ENCODE measurements at regions not wholly inside any gene's neighbourhood (a gene's known extent, or its start where the extent isn't known, plus 50 kb on each side); places are given as distances from the start of the nearest gene placed in this dataset.
"Not testable (repeated sequence)": the region's sequence is repeated elsewhere in the genome, so short reads cannot be mapped to it uniquely, and the experiment has no call there.

- Histone ChIP-seq H3K36me3 (ENCODE audit: control insufficient read depth in 5 of 5, insufficient read depth in 5 of 5, low read length in 5 of 5) (no peaks in the 10 kb centered on the region), H3K27me3 (ENCODE audit: control insufficient read depth in 5 of 5, insufficient read depth in 4 of 5, low read length in 5 of 5) (peaks cover 0 to 4% (median 0%) of the 10 kb centered on the region in 5 donors), H3K4me1 (ENCODE audit: control insufficient read depth in 5 of 5, insufficient read depth in 5 of 5, low read length in 5 of 5) (no peaks in the 10 kb centered on the region), H3K9ac (ENCODE audit: low read length in 5 of 5) (no peak overlapping the region), H3K9me3 (ENCODE audit: control insufficient read depth in 5 of 5, low read length in 5 of 5) (peaks cover 0 to 15% (median 9%) of the 10 kb centered on the region in 5 donors), H3K27ac (ENCODE audit: low read depth, low read length) (no peak overlapping the region), H3K4me3 (ENCODE audit: low read depth in 1 of 5, low read length in 5 of 5) (no peak overlapping the region)
Observed at GRCh38 chr11:71316701-71317100, 64.3 kb upstream of the SHANK2 start.

DNA sequence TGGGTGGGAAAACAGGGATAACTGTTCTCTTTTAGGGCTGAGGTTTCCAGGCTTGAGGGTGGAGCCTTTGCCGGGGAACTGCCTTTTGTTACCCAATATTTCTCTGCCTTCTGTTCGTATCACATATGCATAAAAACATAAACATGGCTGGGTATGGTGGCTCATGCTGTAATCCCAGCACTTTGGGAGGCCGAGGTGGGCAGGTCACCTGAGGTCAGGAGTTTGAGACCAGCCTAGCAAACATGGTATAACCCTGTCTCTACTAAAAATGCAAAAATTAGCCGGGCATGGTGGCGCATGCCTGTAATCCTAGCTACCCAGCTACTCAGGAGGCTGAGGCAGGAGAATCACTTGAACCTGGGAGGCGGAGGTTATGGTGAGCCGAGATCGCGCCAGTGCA lies 60.2 kb upstream of the SHANK2 start:
- H3K4me1 ChIP-seq (ENCODE audit: control insufficient read depth in 5 of 5, insufficient read depth in 5 of 5, low read length in 5 of 5); H3K9ac ChIP-seq (ENCODE audit: low read length in 5 of 5); H3K36me3 ChIP-seq (ENCODE audit: control insufficient read depth in 5 of 5, insufficient read depth in 5 of 5, low read length in 5 of 5); H3K27ac ChIP-seq (ENCODE audit: low read depth, low read length); H3K27me3 ChIP-seq (ENCODE audit: control insufficient read depth in 5 of 5, insufficient read depth in 4 of 5, low read length in 5 of 5); H3K4me3 ChIP-seq (ENCODE audit: low read depth in 1 of 5, low read length in 5 of 5): not testable (repeated sequence)
- peaks cover 0 to 10% (median 8%) of the 10 kb centered on the region in 5 donors for H3K9me3 ChIP-seq (ENCODE audit: control insufficient read depth in 5 of 5, low read length in 5 of 5)

GRCh38 chr11:71311928-71312510 lies 59.6 kb upstream of the SHANK2 start:
- H3K9ac ChIP-seq (ENCODE audit: low read length in 5 of 5): no peak overlapping the region
- no peaks in the 10 kb centered on the region for H3K4me1 ChIP-seq (ENCODE audit: control insufficient read depth in 5 of 5, insufficient read depth in 5 of 5, low read length in 5 of 5)
- peaks cover 0 to 4% (median 0%) of the 10 kb centered on the region in 5 donors for H3K27me3 ChIP-seq (ENCODE audit: control insufficient read depth in 5 of 5, insufficient read depth in 4 of 5, low read length in 5 of 5)
- no peak overlapping the region for H3K4me3 ChIP-seq (ENCODE audit: low read depth in 1 of 5, low read length in 5 of 5)
- H3K27ac ChIP-seq (ENCODE audit: low read depth, low read length): no peak overlapping the region
- peaks cover 0 to 10% (median 5%) of the 10 kb centered on the region in 5 donors for H3K9me3 ChIP-seq (ENCODE audit: control insufficient read depth in 5 of 5, low read length in 5 of 5)
- H3K36me3 ChIP-seq (ENCODE audit: control insufficient read depth in 5 of 5, insufficient read depth in 5 of 5, low read length in 5 of 5): no peaks in the 10 kb centered on the region

DNA sequence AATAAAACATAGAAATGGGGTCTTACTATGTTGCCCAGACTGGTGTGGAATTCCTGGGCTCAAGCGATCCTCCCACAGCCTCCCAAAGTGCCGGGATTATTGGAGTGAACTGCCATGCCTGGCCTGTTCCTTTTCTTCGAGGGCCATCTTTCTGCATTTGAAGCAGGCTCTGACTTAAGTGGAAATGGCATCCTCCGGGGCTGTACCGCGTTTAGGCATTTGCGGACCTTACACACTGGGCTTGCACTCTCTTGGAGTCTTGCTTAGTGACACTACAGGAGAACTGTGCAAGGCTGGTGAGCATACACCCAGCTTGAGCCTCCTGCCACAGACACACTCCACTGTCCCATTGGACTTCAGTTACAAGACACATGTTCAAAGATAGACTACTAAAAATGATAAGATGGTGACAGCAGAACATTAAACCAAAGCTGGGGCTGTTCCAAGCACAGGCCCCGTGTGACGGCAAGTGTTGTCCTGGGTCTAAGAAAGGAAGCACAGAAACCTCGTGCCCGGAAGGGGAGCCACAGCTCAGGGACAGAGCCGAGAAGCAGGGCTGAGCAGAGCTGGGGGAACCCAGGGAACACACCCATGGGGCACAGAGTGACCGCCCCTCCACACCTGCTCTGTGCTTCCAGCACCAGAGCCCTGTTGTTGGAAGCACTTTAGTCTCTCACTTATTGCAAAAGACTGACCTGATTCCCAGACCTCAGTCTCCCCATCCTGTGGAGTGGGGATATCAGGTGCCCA lies 59.0 kb upstream of the SHANK2 start:
- H3K36me3 ChIP-seq (ENCODE audit: control insufficient read depth in 5 of 5, insufficient read depth in 5 of 5, low read length in 5 of 5): no peaks in the 10 kb centered on the region
- no peak overlapping the region for H3K27ac ChIP-seq (ENCODE audit: low read depth, low read length)
- H3K27me3 ChIP-seq (ENCODE audit: control insufficient read depth in 5 of 5, insufficient read depth in 4 of 5, low read length in 5 of 5): peaks cover 0 to 4% (median 0%) of the 10 kb centered on the region in 5 donors
- H3K9ac ChIP-seq (ENCODE audit: low read length in 5 of 5): no peak overlapping the region
- no peak overlapping the region for H3K4me3 ChIP-seq (ENCODE audit: low read depth in 1 of 5, low read length in 5 of 5)
- peaks cover 0 to 5% (median 0%) of the 10 kb centered on the region in 5 donors for H3K9me3 ChIP-seq (ENCODE audit: control insufficient read depth in 5 of 5, low read length in 5 of 5)
- H3K4me1 ChIP-seq (ENCODE audit: control insufficient read depth in 5 of 5, insufficient read depth in 5 of 5, low read length in 5 of 5): no peaks in the 10 kb centered on the region

GRCh38 chr11:71310184-71310583 lies 57.8 kb upstream of the SHANK2 start:
- H3K4me3 ChIP-seq (ENCODE audit: low read depth in 1 of 5, low read length in 5 of 5): no peak overlapping the region
- no peaks in the 10 kb centered on the region for H3K36me3 ChIP-seq (ENCODE audit: control insufficient read depth in 5 of 5, insufficient read depth in 5 of 5, low read length in 5 of 5)
- no peaks in the 10 kb centered on the region for H3K4me1 ChIP-seq (ENCODE audit: control insufficient read depth in 5 of 5, insufficient read depth in 5 of 5, low read length in 5 of 5)
- peaks cover 0 to 4% (median 0%) of the 10 kb centered on the region in 5 donors for H3K27me3 ChIP-seq (ENCODE audit: control insufficient read depth in 5 of 5, insufficient read depth in 4 of 5, low read length in 5 of 5)
- H3K27ac ChIP-seq (ENCODE audit: low read depth, low read length): no peak overlapping the region
- no peaks in the 10 kb centered on the region for H3K9me3 ChIP-seq (ENCODE audit: control insufficient read depth in 5 of 5, low read length in 5 of 5)
- H3K9ac ChIP-seq (ENCODE audit: low read length in 5 of 5): no peak overlapping the region

DNA sequence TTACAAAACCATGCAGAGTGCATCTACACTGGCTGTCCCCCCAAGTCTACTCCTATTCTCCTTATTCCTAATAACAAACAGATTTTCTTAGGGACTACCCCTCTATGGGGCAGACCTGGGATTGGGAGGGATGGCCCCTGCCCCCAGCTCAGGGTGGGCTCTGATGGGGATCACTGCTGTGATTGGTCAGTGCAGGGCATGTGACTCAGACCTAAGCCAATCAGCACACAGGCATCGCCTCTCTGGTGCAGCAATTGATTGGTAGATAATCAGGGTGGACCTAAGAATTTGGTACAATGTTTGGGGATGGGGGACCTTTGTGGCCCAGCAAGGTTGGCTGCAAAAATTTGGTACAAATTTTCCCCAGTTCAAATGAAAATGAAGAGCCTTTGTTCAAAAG lies 57.2 kb upstream of the SHANK2 start:
- Histone ChIP-seq H3K4me3 (ENCODE audit: low read depth in 1 of 5, low read length in 5 of 5) (no peak overlapping the region), H3K36me3 (ENCODE audit: control insufficient read depth in 5 of 5, insufficient read depth in 5 of 5, low read length in 5 of 5) (no peaks in the 10 kb centered on the region), H3K9me3 (ENCODE audit: control insufficient read depth in 5 of 5, low read length in 5 of 5) (no peaks in the 10 kb centered on the region), H3K27ac (ENCODE audit: low read depth, low read length) (no peak overlapping the region), H3K27me3 (ENCODE audit: control insufficient read depth in 5 of 5, insufficient read depth in 4 of 5, low read length in 5 of 5) (peaks cover 0 to 4% (median 0%) of the 10 kb centered on the region in 5 donors), H3K4me1 (ENCODE audit: control insufficient read depth in 5 of 5, insufficient read depth in 5 of 5, low read length in 5 of 5) (no peaks in the 10 kb centered on the region), H3K9ac (ENCODE audit: low read length in 5 of 5) (no peak overlapping the region)

DNA sequence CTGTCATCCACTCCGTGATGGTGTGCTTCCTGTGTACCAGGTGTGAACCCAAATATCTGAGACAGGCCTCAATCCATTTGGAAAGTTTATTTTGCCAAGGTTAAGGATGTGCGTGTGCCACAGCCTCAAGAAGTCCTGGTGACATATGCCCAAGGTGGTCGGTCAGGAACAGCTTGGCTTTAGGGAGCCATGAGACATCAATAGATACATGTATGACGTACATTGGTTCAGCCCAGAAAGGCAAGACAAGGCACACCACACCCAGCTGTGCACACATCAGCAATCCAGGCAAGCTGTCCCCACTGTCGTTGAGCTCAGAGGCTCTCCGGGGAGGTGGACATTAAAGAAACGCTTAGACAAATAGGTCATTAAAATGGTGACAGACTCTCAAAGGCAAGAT lies 56.8 kb upstream of the SHANK2 start:
- H3K9ac ChIP-seq (ENCODE audit: low read length in 5 of 5): no peak overlapping the region
- no peaks in the 10 kb centered on the region for H3K9me3 ChIP-seq (ENCODE audit: control insufficient read depth in 5 of 5, low read length in 5 of 5)
- no peaks in the 10 kb centered on the region for H3K4me1 ChIP-seq (ENCODE audit: control insufficient read depth in 5 of 5, insufficient read depth in 5 of 5, low read length in 5 of 5)
- H3K27ac ChIP-seq (ENCODE audit: low read depth, low read length): no peak overlapping the region
- H3K36me3 ChIP-seq (ENCODE audit: control insufficient read depth in 5 of 5, insufficient read depth in 5 of 5, low read length in 5 of 5): no peaks in the 10 kb centered on the region
- peaks cover 0 to 4% (median 0%) of the 10 kb centered on the region in 5 donors for H3K27me3 ChIP-seq (ENCODE audit: control insufficient read depth in 5 of 5, insufficient read depth in 4 of 5, low read length in 5 of 5)
- no peak overlapping the region for H3K4me3 ChIP-seq (ENCODE audit: low read depth in 1 of 5, low read length in 5 of 5)

GRCh38 chr11:71307811-71308645 lies 55.7 kb upstream of the SHANK2 start:
- Histone ChIP-seq H3K4me1 (ENCODE audit: control insufficient read depth in 5 of 5, insufficient read depth in 5 of 5, low read length in 5 of 5) (no peaks in the 10 kb centered on the region), H3K4me3 (ENCODE audit: low read depth in 1 of 5, low read length in 5 of 5) (no peak overlapping the region), H3K36me3 (ENCODE audit: control insufficient read depth in 5 of 5, insufficient read depth in 5 of 5, low read length in 5 of 5) (no peaks in the 10 kb centered on the region), H3K27ac (ENCODE audit: low read depth, low read length) (no peak overlapping the region), H3K27me3 (ENCODE audit: control insufficient read depth in 5 of 5, insufficient read depth in 4 of 5, low read length in 5 of 5) (peaks cover 0 to 2% (median 0%) of the 10 kb centered on the region in 5 donors), H3K9ac (ENCODE audit: low read length in 5 of 5) (no peak overlapping the region), H3K9me3 (ENCODE audit: control insufficient read depth in 5 of 5, low read length in 5 of 5) (no peaks in the 10 kb centered on the region)

DNA sequence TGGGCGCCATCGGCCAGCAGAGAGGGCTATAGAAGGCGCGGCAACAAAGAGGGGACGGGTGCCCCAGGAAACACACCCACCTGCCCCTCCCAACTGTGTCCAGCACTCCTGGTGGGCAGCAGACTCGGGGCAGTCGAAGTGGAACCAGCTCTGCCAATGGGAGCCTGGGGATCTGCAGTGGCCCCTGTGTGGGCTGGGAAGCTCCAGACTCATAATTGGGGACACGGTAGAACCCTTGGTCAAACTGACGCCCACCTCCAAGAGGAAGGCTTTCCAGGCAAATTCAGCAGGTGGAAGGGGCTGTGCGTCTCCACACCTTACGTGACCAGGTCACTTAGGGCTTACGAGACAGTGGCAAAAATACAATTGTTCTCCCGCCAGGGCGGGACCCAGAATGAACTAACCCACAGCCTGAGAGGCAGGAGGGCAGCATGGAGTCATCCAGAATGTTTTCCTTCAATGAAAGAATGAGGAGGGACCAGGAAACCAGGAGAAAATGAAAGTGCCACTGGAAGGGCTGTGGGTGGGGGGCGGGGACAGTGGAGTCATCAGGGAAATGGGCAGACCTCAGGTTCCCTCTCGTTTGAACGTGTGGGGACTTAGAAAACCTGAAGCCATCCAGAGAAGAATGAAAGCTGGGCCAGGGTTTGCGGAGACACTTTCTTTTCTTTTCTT lies 53.2 kb upstream of the SHANK2 start:
- peaks cover 2 to 14% (median 4%) of the 10 kb centered on the region in 5 donors for H3K27me3 ChIP-seq (ENCODE audit: control insufficient read depth in 5 of 5, insufficient read depth in 4 of 5, low read length in 5 of 5)

More for the DNA sequence above, 53.2 kb upstream of the SHANK2 start:
- Histone ChIP-seq H3K9me3 (ENCODE audit: control insufficient read depth in 5 of 5, low read length in 5 of 5) (no peaks in the 10 kb centered on the region), H3K27ac (ENCODE audit: low read depth, low read length) (no peak overlapping the region), H3K4me1 (ENCODE audit: control insufficient read depth in 5 of 5, insufficient read depth in 5 of 5, low read length in 5 of 5) (no peaks in the 10 kb centered on the region), H3K9ac (ENCODE audit: low read length in 5 of 5) (no peak overlapping the region), H3K4me3 (ENCODE audit: low read depth in 1 of 5, low read length in 5 of 5) (no peak overlapping the region), H3K36me3 (ENCODE audit: control insufficient read depth in 5 of 5, insufficient read depth in 5 of 5, low read length in 5 of 5) (no peaks in the 10 kb centered on the region)
